ENCODE measurements at regions not wholly inside any gene's neighbourhood (a gene's known extent, or its start where the extent isn't known, plus 50 kb on each side); places are given as distances from the start of the nearest gene placed in this dataset.
"Not testable (repeated sequence)": the region's sequence is repeated elsewhere in the genome, so short reads cannot be mapped to it uniquely, and the experiment has no call there.

GRCh38 chr3:29004885-29005599, 275.8 kb upstream of the RBMS3 start:
- no peaks in the 10 kb centered on the region for H3K36me3 ChIP-seq (ENCODE audit: control insufficient read depth, insufficient read depth, low read length)
- no CpG with 5 or more reads among the region's 4 CpGs for WGBS (ENCODE audit: insufficient coverage, insufficient read length)
- H3K27me3 ChIP-seq (ENCODE audit: control insufficient read depth, insufficient read depth, low read length) = no peaks in the 10 kb centered on the region
- no peak overlapping the region for H3K4me3 ChIP-seq (ENCODE audit: low read length)
- H3K4me1 ChIP-seq (ENCODE audit: control insufficient read depth, insufficient read depth, low read length) = no peaks in the 10 kb centered on the region
- no peak overlapping the region for H3K27ac ChIP-seq (ENCODE audit: low read length)
- DNase-seq (ENCODE audit: low read depth, low spot score) = no peak
- no peaks in the 10 kb centered on the region for H3K9me3 ChIP-seq (ENCODE audit: control insufficient read depth, insufficient read depth, low read length)

- H3K36me3 ChIP-seq (ENCODE audit: control insufficient read depth, insufficient read depth, low read length) = no peaks in the 10 kb centered on the region
- no peak overlapping the region for H3K4me3 ChIP-seq (ENCODE audit: low read length)
- no peak overlapping the region for H3K27ac ChIP-seq (ENCODE audit: low read length)
- no peak for DNase-seq (ENCODE audit: low read depth, low spot score)
- no peaks in the 10 kb centered on the region for H3K9me3 ChIP-seq (ENCODE audit: control insufficient read depth, insufficient read depth, low read length)
- H3K27me3 ChIP-seq (ENCODE audit: control insufficient read depth, insufficient read depth, low read length) = no peaks in the 10 kb centered on the region
- no peaks in the 10 kb centered on the region for H3K4me1 ChIP-seq (ENCODE audit: control insufficient read depth, insufficient read depth, low read length)
Measured at GRCh38 chr3:29005862-29006261, 275.0 kb upstream of the RBMS3 start.

- WGBS (ENCODE audit: insufficient coverage, insufficient read length) = no CpG with 5 or more reads among the region's 2 CpGs
- Histone ChIP-seq H3K27ac (ENCODE audit: low read length) (no peak overlapping the region), H3K9me3 (ENCODE audit: control insufficient read depth, insufficient read depth, low read length) (no peaks in the 10 kb centered on the region), H3K4me3 (ENCODE audit: low read length) (no peak overlapping the region), H3K27me3 (ENCODE audit: control insufficient read depth, insufficient read depth, low read length) (no peaks in the 10 kb centered on the region), H3K4me1 (ENCODE audit: control insufficient read depth, insufficient read depth, low read length) (no peaks in the 10 kb centered on the region), H3K36me3 (ENCODE audit: control insufficient read depth, insufficient read depth, low read length) (no peaks in the 10 kb centered on the region)
- DNase-seq (ENCODE audit: low read depth, low spot score) = no peak
Measured at GRCh38 chr3:29011441-29011840, 269.4 kb upstream of the RBMS3 start.

- H3K27ac ChIP-seq (ENCODE audit: low read length) = no peak overlapping the region
- H3K9me3 ChIP-seq (ENCODE audit: control insufficient read depth, insufficient read depth, low read length) = no peaks in the 10 kb centered on the region
- no peaks in the 10 kb centered on the region for H3K36me3 ChIP-seq (ENCODE audit: control insufficient read depth, insufficient read depth, low read length)
- DNase-seq (ENCODE audit: low read depth, low spot score) = no peak
- no peaks in the 10 kb centered on the region for H3K27me3 ChIP-seq (ENCODE audit: control insufficient read depth, insufficient read depth, low read length)
- H3K4me3 ChIP-seq (ENCODE audit: low read length) = no peak overlapping the region
- WGBS (ENCODE audit: insufficient coverage, insufficient read length) = no CpG with 5 or more reads among the region's 3 CpGs
- H3K4me1 ChIP-seq (ENCODE audit: control insufficient read depth, insufficient read depth, low read length) = no peaks in the 10 kb centered on the region
Measured at GRCh38 chr3:29011966-29012365, 268.9 kb upstream of the RBMS3 start.

GRCh38 chr3:29022976-29023375, 257.9 kb upstream of the RBMS3 start:
- H3K27ac ChIP-seq (ENCODE audit: low read length) = no peak overlapping the region
- H3K36me3 ChIP-seq (ENCODE audit: control insufficient read depth, insufficient read depth, low read length) = no peaks in the 10 kb centered on the region
- DNase-seq (ENCODE audit: low read depth, low spot score) = no peak
- H3K27me3 ChIP-seq (ENCODE audit: control insufficient read depth, insufficient read depth, low read length) = no peaks in the 10 kb centered on the region
- H3K4me1 ChIP-seq (ENCODE audit: control insufficient read depth, insufficient read depth, low read length) = no peaks in the 10 kb centered on the region
- no CpG with 5 or more reads among the region's 1 CpG for WGBS (ENCODE audit: insufficient coverage, insufficient read length)
- H3K9me3 ChIP-seq (ENCODE audit: control insufficient read depth, insufficient read depth, low read length) = no peaks in the 10 kb centered on the region
- H3K4me3 ChIP-seq (ENCODE audit: low read length) = no peak overlapping the region

GRCh38 chr3:29026286-29026685, 254.6 kb upstream of the RBMS3 start:
- DNase-seq (ENCODE audit: low read depth, low spot score) = no peak
- no CpG with 5 or more reads among the region's 2 CpGs for WGBS (ENCODE audit: insufficient coverage, insufficient read length)

GRCh38 chr3:29026959-29027358, 253.9 kb upstream of the RBMS3 start:
- Histone ChIP-seq H3K36me3 (ENCODE audit: control insufficient read depth, insufficient read depth, low read length) (no peaks in the 10 kb centered on the region), H3K4me1 (ENCODE audit: control insufficient read depth, insufficient read depth, low read length) (no peaks in the 10 kb centered on the region), H3K27me3 (ENCODE audit: control insufficient read depth, insufficient read depth, low read length) (no peaks in the 10 kb centered on the region), H3K9me3 (ENCODE audit: control insufficient read depth, insufficient read depth, low read length) (no peaks in the 10 kb centered on the region), H3K27ac (ENCODE audit: low read length) (no peak overlapping the region), H3K4me3 (ENCODE audit: low read length) (no peak overlapping the region)
- no peak for DNase-seq (ENCODE audit: low read depth, low spot score)
- WGBS (ENCODE audit: insufficient coverage, insufficient read length) = no CpG with 5 or more reads among the region's 3 CpGs

More at GRCh38 chr3:29026286-29026685, 254.6 kb upstream of the RBMS3 start:
- no peak overlapping the region for H3K4me3 ChIP-seq (ENCODE audit: low read length)
- H3K4me1 ChIP-seq (ENCODE audit: control insufficient read depth, insufficient read depth, low read length) = no peaks in the 10 kb centered on the region
- no peaks in the 10 kb centered on the region for H3K27me3 ChIP-seq (ENCODE audit: control insufficient read depth, insufficient read depth, low read length)
- H3K27ac ChIP-seq (ENCODE audit: low read length) = no peak overlapping the region
- H3K36me3 ChIP-seq (ENCODE audit: control insufficient read depth, insufficient read depth, low read length) = no peaks in the 10 kb centered on the region
- H3K9me3 ChIP-seq (ENCODE audit: control insufficient read depth, insufficient read depth, low read length) = no peaks in the 10 kb centered on the region

GRCh38 chr3:29031175-29031574, 249.7 kb upstream of the RBMS3 start:
- H3K9me3 ChIP-seq (ENCODE audit: control insufficient read depth, insufficient read depth, low read length); H3K36me3 ChIP-seq (ENCODE audit: control insufficient read depth, insufficient read depth, low read length); DNase-seq (ENCODE audit: low read depth, low spot score); H3K4me3 ChIP-seq (ENCODE audit: low read length); H3K27ac ChIP-seq (ENCODE audit: low read length); H3K27me3 ChIP-seq (ENCODE audit: control insufficient read depth, insufficient read depth, low read length); H3K4me1 ChIP-seq (ENCODE audit: control insufficient read depth, insufficient read depth, low read length): not testable (repeated sequence)
- no CpG with 5 or more reads among the region's 2 CpGs for WGBS (ENCODE audit: insufficient coverage, insufficient read length)

- no CpG with 5 or more reads among the region's 3 CpGs for WGBS (ENCODE audit: insufficient coverage, insufficient read length)
- Histone ChIP-seq H3K27me3 (ENCODE audit: control insufficient read depth, insufficient read depth, low read length) (no peaks in the 10 kb centered on the region), H3K4me1 (ENCODE audit: control insufficient read depth, insufficient read depth, low read length) (no peaks in the 10 kb centered on the region), H3K9me3 (ENCODE audit: control insufficient read depth, insufficient read depth, low read length) (no peaks in the 10 kb centered on the region), H3K27ac (ENCODE audit: low read length) (no peak overlapping the region), H3K4me3 (ENCODE audit: low read length) (no peak overlapping the region), H3K36me3 (ENCODE audit: control insufficient read depth, insufficient read depth, low read length) (no peaks in the 10 kb centered on the region)
- no peak for DNase-seq (ENCODE audit: low read depth, low spot score)
Measured at GRCh38 chr3:29033511-29033910, 247.4 kb upstream of the RBMS3 start.

- no peaks in the 10 kb centered on the region for H3K4me1 ChIP-seq (ENCODE audit: control insufficient read depth, insufficient read depth, low read length)
- no peaks in the 10 kb centered on the region for H3K9me3 ChIP-seq (ENCODE audit: control insufficient read depth, insufficient read depth, low read length)
- H3K4me3 ChIP-seq (ENCODE audit: low read length) = no peak overlapping the region
- DNase-seq (ENCODE audit: low read depth, low spot score) = no peak
- WGBS (ENCODE audit: insufficient coverage, insufficient read length) = no CpG with 5 or more reads among the region's 2 CpGs
- H3K36me3 ChIP-seq (ENCODE audit: control insufficient read depth, insufficient read depth, low read length) = no peaks in the 10 kb centered on the region
- H3K27me3 ChIP-seq (ENCODE audit: control insufficient read depth, insufficient read depth, low read length) = no peaks in the 10 kb centered on the region
- H3K27ac ChIP-seq (ENCODE audit: low read length) = no peak overlapping the region
Measured at GRCh38 chr3:29050155-29050554, 230.7 kb upstream of the RBMS3 start.

GRCh38 chr3:29057326-29057725, 223.5 kb upstream of the RBMS3 start:
- no peaks in the 10 kb centered on the region for H3K36me3 ChIP-seq (ENCODE audit: control insufficient read depth, insufficient read depth, low read length)
- no peak overlapping the region for H3K4me3 ChIP-seq (ENCODE audit: low read length)
- no peaks in the 10 kb centered on the region for H3K27me3 ChIP-seq (ENCODE audit: control insufficient read depth, insufficient read depth, low read length)
- no peaks in the 10 kb centered on the region for H3K4me1 ChIP-seq (ENCODE audit: control insufficient read depth, insufficient read depth, low read length)
- no peak overlapping the region for H3K27ac ChIP-seq (ENCODE audit: low read length)
- no peak for DNase-seq (ENCODE audit: low read depth, low spot score)
- no peaks in the 10 kb centered on the region for H3K9me3 ChIP-seq (ENCODE audit: control insufficient read depth, insufficient read depth, low read length)

Measured in iPS DF 6.9 (cell line).